Adrenal gland (tissue), 9 donors: ENCODE measurements at regions not wholly inside any gene's neighbourhood (a gene's known extent, or its start where the extent isn't known, plus 50 kb on each side); places are given as distances from the start of the nearest gene placed in this dataset.

Experiments used
- DNase-seq, 7 donors: peaks; one replicate each; pipeline ENCODE4 v3.0.0-alpha.2; 2019 to 2020
- H3K27ac ChIP-seq, 5 donors: fragments of 200-600 bp; sonication (generic) in 4 of 5; 1 replicate in 3 of 5; 2 replicates in 2 of 5; pipeline versions ENCODE4 v1.5.1 to v1.8.0; 2016 to 2020; ENCODE audit warnings: mild to moderate bottlenecking in 1 of 5
- H3K27me3 ChIP-seq: fragments of 200-600 bp; 2 replicates; pipeline ENCODE4 v1.8.0; 2021
- H3K36me3 ChIP-seq, 2 donors: fragments of 200-600 bp; replicated peaks in 1 of 2; 1 replicate in 1 of 2; 2 replicates in 1 of 2; pipeline versions ENCODE4 v1.5.1 to v1.8.0; 2018 to 2022
- H3K4me1 ChIP-seq, 2 donors: fragments of 200-600 bp; replicated peaks in 1 of 2; 1 replicate in 1 of 2; 2 replicates in 1 of 2; pipeline versions ENCODE4 v1.5.1 to v1.8.0; 2018 to 2021
- H3K4me3 ChIP-seq, 4 donors: fragments of 200-600 bp; sonication (generic) in 3 of 4; one replicate each; pipeline ENCODE4 v1.5.1; 2016 to 2018
- H3K9me3 ChIP-seq, 3 donors: fragments of 200-600 bp; sonication (generic) in 1 of 3; replicated peaks in 1 of 3; 1 replicate in 2 of 3; 2 replicates in 1 of 3; pipeline versions ENCODE4 v1.5.1 to v1.8.0; 2016 to 2021
- POLR2A ChIP-seq, 2 donors: fragments of 450-650 bp; IDR thresholded peaks; one replicate each; pipeline ENCODE4 v1.6.1; 2017; ENCODE audit warnings: antibody characterized with exemption in 2 of 2, mild to moderate bottlenecking in 2 of 2, moderate library complexity in 1 of 2
- WGBS, 4 donors: extraction: QIAGEN DNeasy Blood & Tissue Kit in 2 of 4; methylation state at CpG; one replicate each; pipeline versions ENCODE4 v1.1.5 to v1.1.7; 2013 to 2017; 5-methylcytosine and 5-hydroxymethylcytosine counted together
- intact Hi-C, 2 donors: fragments of 100-400 bp; cut with DNase I; formaldehyde crosslinking; loops; one replicate each; pipeline versions ENCODE4 v1.14.1 to v1.15.0; 2022 to 2023
- TF ChIP-seq, protein P1 (sequence below), 6 experiments: fragments of 450-650 bp in 4 of 6; fragments of 200-600 bp in 2 of 6; sonication (generic) in 1 of 6; IDR thresholded peaks; 1 replicate in 5 of 6; 2 replicates in 1 of 6; pipeline versions ENCODE4 v1.5.1 to v1.8.0; 2016 to 2021; ENCODE audit warnings: antibody characterized with exemption in 6 of 6, mild to moderate bottlenecking in 2 of 6, moderate library complexity in 1 of 6
- donor health status: healthy with polysubstance abuse.
- donor health status: Bipolar disorder and iron deficiency.
- donor health status: DM: yes; HTN: yes; CAD: no.
- donor health status: DM: no; HTN: no; CAD: no.
- donor health status: DM: no; HTN: no; CAD: no.

DNA sequence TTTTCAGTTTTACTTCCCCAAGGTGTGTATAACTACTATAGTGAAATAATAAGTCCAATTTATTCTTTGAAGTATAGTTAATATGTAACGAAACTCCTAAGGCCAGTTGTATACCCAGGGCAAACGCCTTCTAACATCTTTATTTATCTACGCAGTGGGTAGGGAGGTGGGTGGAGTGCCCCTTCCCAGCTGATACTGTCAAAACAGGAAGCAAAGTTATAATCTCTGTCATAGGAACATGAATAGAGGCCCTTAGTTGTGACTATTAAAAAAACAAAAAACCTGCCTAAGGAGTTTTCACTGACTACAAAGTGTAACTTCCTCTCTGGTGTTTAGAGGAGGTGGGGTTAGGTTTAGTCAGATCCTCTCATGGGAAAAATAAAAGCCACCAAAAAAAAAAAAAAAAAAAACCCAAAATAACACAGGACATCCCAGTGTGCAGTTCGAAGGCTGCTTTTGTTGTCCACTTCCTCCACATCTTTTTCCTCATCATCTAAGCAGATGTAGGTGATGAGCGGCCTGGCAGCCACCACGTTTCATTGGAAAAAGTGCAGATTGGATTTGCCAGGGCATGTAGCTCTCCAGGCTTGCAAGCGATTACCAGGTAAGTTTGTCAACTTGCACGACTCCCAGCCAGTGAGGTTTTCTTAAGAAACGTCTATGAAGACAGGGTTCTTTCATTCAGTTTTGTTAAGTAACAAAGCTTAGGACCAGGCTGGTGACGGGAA is 58.7 kb downstream of the UTRN start:
- peak in 1 of 2 donors; percentile 7 for TF ChIP-seq POLR2A (IDR thresholded peaks at IDR 0.05)
- TF ChIP-seq, protein P1, sequence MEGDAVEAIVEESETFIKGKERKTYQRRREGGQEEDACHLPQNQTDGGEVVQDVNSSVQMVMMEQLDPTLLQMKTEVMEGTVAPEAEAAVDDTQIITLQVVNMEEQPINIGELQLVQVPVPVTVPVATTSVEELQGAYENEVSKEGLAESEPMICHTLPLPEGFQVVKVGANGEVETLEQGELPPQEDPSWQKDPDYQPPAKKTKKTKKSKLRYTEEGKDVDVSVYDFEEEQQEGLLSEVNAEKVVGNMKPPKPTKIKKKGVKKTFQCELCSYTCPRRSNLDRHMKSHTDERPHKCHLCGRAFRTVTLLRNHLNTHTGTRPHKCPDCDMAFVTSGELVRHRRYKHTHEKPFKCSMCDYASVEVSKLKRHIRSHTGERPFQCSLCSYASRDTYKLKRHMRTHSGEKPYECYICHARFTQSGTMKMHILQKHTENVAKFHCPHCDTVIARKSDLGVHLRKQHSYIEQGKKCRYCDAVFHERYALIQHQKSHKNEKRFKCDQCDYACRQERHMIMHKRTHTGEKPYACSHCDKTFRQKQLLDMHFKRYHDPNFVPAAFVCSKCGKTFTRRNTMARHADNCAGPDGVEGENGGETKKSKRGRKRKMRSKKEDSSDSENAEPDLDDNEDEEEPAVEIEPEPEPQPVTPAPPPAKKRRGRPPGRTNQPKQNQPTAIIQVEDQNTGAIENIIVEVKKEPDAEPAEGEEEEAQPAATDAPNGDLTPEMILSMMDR (IDR thresholded peaks at IDR 0.05) = no peak
- intact Hi-C loops = no loop called here
- Histone ChIP-seq H3K4me1 (peaks cover 47 to 72% of the 10 kb centered on the region in 2 donors), H3K27me3 (no peaks in the 10 kb centered on the region), H3K27ac (peak overlapping the region in 4 of 5 donors; percentile 21 to 56 (median 38)), H3K36me3 (no peaks in the 10 kb centered on the region), H3K9me3 (no peaks in the 10 kb centered on the region), H3K4me3 (peak overlapping the region in 1 of 4 donors; percentile 1)
- no peak for DNase-seq
- WGBS, 4 donors = 49 to 63% (median 58%) methylated on average over 10 of the region's 10 CpGs

GRCh38 chr6:144344646-144345045 is 59.5 kb downstream of the UTRN start:
- H3K27me3 ChIP-seq = no peaks in the 10 kb centered on the region
- H3K4me1 ChIP-seq = peaks cover 50 to 70% of the 10 kb centered on the region in 2 donors
- 61 to 85% (median 69%) methylated on average over 5 of the region's 5 CpGs for WGBS, 4 donors
- H3K4me3 ChIP-seq = peak overlapping the region in 1 of 4 donors; percentile 1
- peak overlapping the region in 2 of 5 donors; percentile 27 to 56 for H3K27ac ChIP-seq
- no peak for DNase-seq
- intact Hi-C loops = no loop called here
- no peaks in the 10 kb centered on the region for H3K9me3 ChIP-seq
- no peaks in the 10 kb centered on the region for H3K36me3 ChIP-seq
- TF ChIP-seq, protein P1 (IDR thresholded peaks at IDR 0.05) = no peak
- no peak for TF ChIP-seq POLR2A (IDR thresholded peaks at IDR 0.05)

- H3K9me3 ChIP-seq = no peaks in the 10 kb centered on the region
- TF ChIP-seq, protein P1 (IDR thresholded peaks at IDR 0.05) = no peak
- no peak for TF ChIP-seq POLR2A (IDR thresholded peaks at IDR 0.05)
- no peaks in the 10 kb centered on the region for H3K36me3 ChIP-seq
- no peaks in the 10 kb centered on the region for H3K27me3 ChIP-seq
- DNase-seq = no peak
- 88 to 97% (median 90%) methylated on average over 4 of the region's 4 CpGs for WGBS, 4 donors
- H3K4me1 ChIP-seq = peaks cover 50 to 70% of the 10 kb centered on the region in 2 donors
- H3K4me3 ChIP-seq = no peak overlapping the region
- intact Hi-C loops = no loop called here
- H3K27ac ChIP-seq = no peak overlapping the region
Observed at GRCh38 chr6:144345451-144345850, 60.3 kb downstream of the UTRN start.

DNA sequence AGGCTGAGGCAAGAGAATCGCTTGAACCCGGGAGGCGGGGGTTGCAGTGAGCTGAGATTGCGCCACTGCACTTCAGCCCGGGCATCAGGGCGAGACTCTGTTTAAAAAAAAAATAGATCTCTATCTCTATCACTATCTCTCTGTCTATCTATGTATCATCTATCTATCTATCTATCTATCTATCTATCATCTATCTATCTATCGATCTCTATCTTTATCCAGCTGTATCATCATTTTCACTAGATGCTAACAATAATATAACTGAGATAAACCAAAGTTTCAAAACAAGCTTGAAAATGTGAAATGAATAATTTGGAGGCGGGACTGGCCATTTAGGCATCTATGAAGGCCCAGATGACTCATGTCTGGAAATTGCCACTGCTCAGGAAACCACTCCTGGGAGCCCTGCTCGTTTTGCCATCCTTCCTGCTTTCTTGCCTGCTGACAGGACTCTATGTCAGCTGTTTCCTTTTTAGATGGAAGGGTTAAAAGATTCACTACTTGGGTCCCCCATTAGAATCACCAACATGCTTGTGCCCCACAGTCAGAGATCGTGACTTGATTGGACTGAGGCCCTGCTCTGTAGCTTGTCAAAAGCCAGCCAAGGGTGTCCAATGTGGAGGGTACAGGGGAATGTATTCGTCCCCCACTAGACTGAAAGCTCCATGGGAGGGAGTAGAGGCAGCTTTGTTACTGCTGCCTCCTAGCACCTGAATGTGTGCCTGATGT is 61.7 kb downstream of the UTRN start:
- intact Hi-C loops = no loop called here

More for the DNA sequence above, 61.7 kb downstream of the UTRN start:
- H3K36me3 ChIP-seq = no peaks in the 10 kb centered on the region
- WGBS, 4 donors = 46 to 58% (median 50%) methylated on average over 11 of the region's 11 CpGs
- H3K27me3 ChIP-seq = no peaks in the 10 kb centered on the region
- peaks cover 45 to 70% of the 10 kb centered on the region in 2 donors for H3K4me1 ChIP-seq
- H3K9me3 ChIP-seq = no peaks in the 10 kb centered on the region
- no peak overlapping the region for H3K4me3 ChIP-seq
- TF ChIP-seq, protein P1 (IDR thresholded peaks at IDR 0.05) = no peak
- TF ChIP-seq POLR2A (IDR thresholded peaks at IDR 0.05) = no peak
- peak overlapping the region in 4 of 5 donors; percentile 47 to 84 (median 62) for H3K27ac ChIP-seq
- DNase-seq = peak in 6 of 7 donors; percentile 64 to 80 (median 74)
